Hepatocyte (in vitro differentiated cells): ENCODE measurements at regions not wholly inside any gene's neighbourhood (a gene's known extent, or its start where the extent isn't known, plus 50 kb on each side); places are given as distances from the start of the nearest gene placed in this dataset.
"Not testable (repeated sequence)": the region's sequence is repeated elsewhere in the genome, so short reads cannot be mapped to it uniquely, and the experiment has no call there.

ENCODE experiments used
- EZH2 ChIP-seq: fragments of 200-600 bp; sonication (generic); IDR thresholded peaks from 2 replicates; pipeline ENCODE4 v1.6.1; 2016; ENCODE audit warnings: antibody characterized with exemption, mild to moderate bottlenecking, borderline replicate concordance
- TF ChIP-seq, protein P1 (sequence below): fragments of 200-600 bp; sonication (generic); IDR thresholded peaks from 2 replicates; pipeline ENCODE4 v1.5.1; 2016; ENCODE audit warnings: antibody characterized with exemption, mild to moderate bottlenecking; ENCODE audit not compliant: poor library complexity

DNA sequence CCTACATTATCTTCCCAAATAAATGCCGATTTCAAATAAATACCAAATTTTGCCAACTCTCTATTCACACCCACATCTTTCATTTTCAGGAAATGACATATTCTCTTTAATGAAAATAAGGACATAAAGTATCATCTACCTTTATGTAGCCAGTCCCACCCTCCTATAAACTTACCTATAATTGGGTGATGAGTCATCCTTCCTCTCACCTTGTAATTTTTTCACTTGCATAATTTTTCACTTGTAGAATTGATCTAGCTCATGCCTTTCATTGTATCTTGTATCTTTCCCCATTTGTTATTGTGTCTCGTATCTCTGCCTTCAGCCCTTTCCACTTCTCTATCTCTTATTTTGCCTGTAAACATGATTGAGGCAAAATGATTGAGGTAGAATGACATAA is 135.3 kb upstream of the NIPA1 start:
- TF ChIP-seq, protein P1, sequence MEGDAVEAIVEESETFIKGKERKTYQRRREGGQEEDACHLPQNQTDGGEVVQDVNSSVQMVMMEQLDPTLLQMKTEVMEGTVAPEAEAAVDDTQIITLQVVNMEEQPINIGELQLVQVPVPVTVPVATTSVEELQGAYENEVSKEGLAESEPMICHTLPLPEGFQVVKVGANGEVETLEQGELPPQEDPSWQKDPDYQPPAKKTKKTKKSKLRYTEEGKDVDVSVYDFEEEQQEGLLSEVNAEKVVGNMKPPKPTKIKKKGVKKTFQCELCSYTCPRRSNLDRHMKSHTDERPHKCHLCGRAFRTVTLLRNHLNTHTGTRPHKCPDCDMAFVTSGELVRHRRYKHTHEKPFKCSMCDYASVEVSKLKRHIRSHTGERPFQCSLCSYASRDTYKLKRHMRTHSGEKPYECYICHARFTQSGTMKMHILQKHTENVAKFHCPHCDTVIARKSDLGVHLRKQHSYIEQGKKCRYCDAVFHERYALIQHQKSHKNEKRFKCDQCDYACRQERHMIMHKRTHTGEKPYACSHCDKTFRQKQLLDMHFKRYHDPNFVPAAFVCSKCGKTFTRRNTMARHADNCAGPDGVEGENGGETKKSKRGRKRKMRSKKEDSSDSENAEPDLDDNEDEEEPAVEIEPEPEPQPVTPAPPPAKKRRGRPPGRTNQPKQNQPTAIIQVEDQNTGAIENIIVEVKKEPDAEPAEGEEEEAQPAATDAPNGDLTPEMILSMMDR: not testable (repeated sequence)
- not testable (repeated sequence) for TF ChIP-seq EZH2
